Stimulated activated memory B cell treated with anti-CD40 and anti-IgM and Interleukin-4, amounts not matched to agents 10 μg/mL and 1 μg/mL and 100 μg/mL, for 72 hours (primary cell): ENCODE measurements at regions not wholly inside any gene's neighbourhood (a gene's known extent, or its start where the extent isn't known, plus 50 kb on each side); places are given as distances from the start of the nearest gene placed in this dataset.

Experiments used
- ATAC-seq: fragments of 150-1000 bp; cut with Tn5 transposase; 2 replicates; pipeline ENCODE4 v1.10.0; 2021
- H3K27ac Mint-ChIP-seq: one replicate; pipeline ENCODE4 v1.8.0; 2022; ENCODE audit warnings: mild to moderate bottlenecking, mixed read lengths
- H3K27me3 Mint-ChIP-seq: one replicate; pipeline ENCODE4 v1.8.0; 2022; ENCODE audit warnings: mixed read lengths
- H3K36me3 Mint-ChIP-seq: one replicate; pipeline ENCODE4 v1.8.0; 2022; ENCODE audit warnings: mixed read lengths
- H3K4me1 Mint-ChIP-seq: one replicate; pipeline ENCODE4 v1.8.0; 2022; ENCODE audit warnings: mixed read lengths
- H3K4me3 Mint-ChIP-seq: one replicate; pipeline ENCODE4 v1.8.0; 2022; ENCODE audit warnings: mild to moderate bottlenecking, moderate library complexity, mixed read lengths
- H3K9me3 Mint-ChIP-seq: one replicate; pipeline ENCODE4 v1.8.0; 2022; ENCODE audit warnings: mixed read lengths

- Mint-ChIP-seq H3K4me1 (no peaks in the 10 kb centered on the region), H3K36me3 (no peaks in the 10 kb centered on the region), H3K27me3 (peaks cover 20% of the 10 kb centered on the region), H3K27ac (no peak overlapping the region), H3K9me3 (peaks cover 6% of the 10 kb centered on the region), H3K4me3 (no peak overlapping the region)
- no peak for ATAC-seq
These were observed 282.9 kb downstream of the PTPRU start for GRCh38 chr1:29519108-29519787.

DNA sequence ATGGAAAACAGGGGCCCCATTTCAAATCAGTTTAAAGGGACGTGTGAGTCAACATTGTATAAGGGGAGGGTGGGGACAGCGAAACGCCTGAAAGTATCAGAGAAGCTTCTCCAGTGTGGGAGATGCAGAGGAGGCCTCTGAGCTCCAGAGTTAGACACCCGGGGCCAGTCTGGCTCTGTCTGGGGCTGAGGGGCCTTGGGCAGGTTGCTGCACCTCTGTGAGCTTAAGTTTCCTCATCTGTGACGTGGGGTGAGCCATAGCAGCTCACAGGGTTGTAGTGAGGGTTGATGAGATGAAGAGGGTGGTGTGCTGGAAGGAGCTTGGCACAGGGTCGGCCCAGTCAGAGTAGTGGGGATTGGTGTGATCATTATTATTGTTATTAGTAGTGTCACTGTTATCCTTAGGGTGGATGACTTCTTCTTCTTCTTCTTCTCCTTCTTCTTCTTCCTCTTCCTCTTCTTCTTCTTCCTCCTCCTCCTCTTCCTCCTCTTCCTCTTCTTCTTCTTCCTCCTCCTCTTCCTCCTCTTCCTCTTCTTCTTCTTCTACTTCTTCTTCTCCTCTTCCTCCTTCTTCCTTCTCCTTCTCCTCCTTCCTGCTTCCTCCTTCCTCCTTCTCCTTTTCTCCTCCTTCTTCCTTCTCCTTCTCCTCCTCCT lies 282.0 kb downstream of the PTPRU start:
- H3K36me3 Mint-ChIP-seq: no peaks in the 10 kb centered on the region
- peaks cover 20% of the 10 kb centered on the region for H3K27me3 Mint-ChIP-seq
- no peak overlapping the region for H3K27ac Mint-ChIP-seq
- no peak for ATAC-seq
- H3K9me3 Mint-ChIP-seq: peaks cover 8% of the 10 kb centered on the region
- H3K4me3 Mint-ChIP-seq: no peak overlapping the region
- no peaks in the 10 kb centered on the region for H3K4me1 Mint-ChIP-seq

- Mint-ChIP-seq H3K36me3 (no peaks in the 10 kb centered on the region), H3K9me3 (peaks cover 9% of the 10 kb centered on the region), H3K27me3 (peaks cover 16% of the 10 kb centered on the region), H3K4me3 (no peak overlapping the region), H3K4me1 (no peaks in the 10 kb centered on the region), H3K27ac (no peak overlapping the region)
- ATAC-seq: no peak
These were observed 281.1 kb downstream of the PTPRU start for GRCh38 chr1:29517251-29518086.

- H3K27me3 Mint-ChIP-seq: peaks cover 10% of the 10 kb centered on the region
- H3K4me3 Mint-ChIP-seq: no peak overlapping the region
- H3K27ac Mint-ChIP-seq: no peak overlapping the region
- peaks cover 15% of the 10 kb centered on the region for H3K9me3 Mint-ChIP-seq
- H3K36me3 Mint-ChIP-seq: no peaks in the 10 kb centered on the region
- H3K4me1 Mint-ChIP-seq: no peaks in the 10 kb centered on the region
- ATAC-seq: no peak
These were observed 279.9 kb downstream of the PTPRU start for GRCh38 chr1:29516063-29516820.

- no peak overlapping the region for H3K4me3 Mint-ChIP-seq
- no peaks in the 10 kb centered on the region for H3K36me3 Mint-ChIP-seq
- H3K27ac Mint-ChIP-seq: no peak overlapping the region
- H3K27me3 Mint-ChIP-seq: peaks cover 10% of the 10 kb centered on the region
- H3K4me1 Mint-ChIP-seq: no peaks in the 10 kb centered on the region
- peaks cover 20% of the 10 kb centered on the region for H3K9me3 Mint-ChIP-seq
- no peak for ATAC-seq
These were observed 279.0 kb downstream of the PTPRU start for GRCh38 chr1:29515170-29515955.

GRCh38 chr1:29514361-29515169 lies 278.2 kb downstream of the PTPRU start:
- no peak for ATAC-seq
- Mint-ChIP-seq H3K27me3 (peaks cover 10% of the 10 kb centered on the region), H3K9me3 (peaks cover 20% of the 10 kb centered on the region), H3K4me1 (no peaks in the 10 kb centered on the region), H3K27ac (no peak overlapping the region), H3K36me3 (no peaks in the 10 kb centered on the region), H3K4me3 (no peak overlapping the region)

- ATAC-seq: peak; percentile 6
- H3K4me1 Mint-ChIP-seq: no peaks in the 10 kb centered on the region
- H3K27me3 Mint-ChIP-seq: peaks cover 2% of the 10 kb centered on the region
- H3K9me3 Mint-ChIP-seq: peaks cover 15% of the 10 kb centered on the region
- H3K4me3 Mint-ChIP-seq: no peak overlapping the region
- H3K27ac Mint-ChIP-seq: no peak overlapping the region
- H3K36me3 Mint-ChIP-seq: no peaks in the 10 kb centered on the region
These were observed 277.0 kb downstream of the PTPRU start for GRCh38 chr1:29513357-29513756.

- Mint-ChIP-seq H3K36me3 (no peaks in the 10 kb centered on the region), H3K27me3 (peaks cover 14% of the 10 kb centered on the region), H3K4me3 (no peak overlapping the region), H3K9me3 (peaks cover 13% of the 10 kb centered on the region), H3K4me1 (no peaks in the 10 kb centered on the region), H3K27ac (no peak overlapping the region)
- no peak for ATAC-seq
These were observed 275.1 kb downstream of the PTPRU start for GRCh38 chr1:29511436-29511835.

DNA sequence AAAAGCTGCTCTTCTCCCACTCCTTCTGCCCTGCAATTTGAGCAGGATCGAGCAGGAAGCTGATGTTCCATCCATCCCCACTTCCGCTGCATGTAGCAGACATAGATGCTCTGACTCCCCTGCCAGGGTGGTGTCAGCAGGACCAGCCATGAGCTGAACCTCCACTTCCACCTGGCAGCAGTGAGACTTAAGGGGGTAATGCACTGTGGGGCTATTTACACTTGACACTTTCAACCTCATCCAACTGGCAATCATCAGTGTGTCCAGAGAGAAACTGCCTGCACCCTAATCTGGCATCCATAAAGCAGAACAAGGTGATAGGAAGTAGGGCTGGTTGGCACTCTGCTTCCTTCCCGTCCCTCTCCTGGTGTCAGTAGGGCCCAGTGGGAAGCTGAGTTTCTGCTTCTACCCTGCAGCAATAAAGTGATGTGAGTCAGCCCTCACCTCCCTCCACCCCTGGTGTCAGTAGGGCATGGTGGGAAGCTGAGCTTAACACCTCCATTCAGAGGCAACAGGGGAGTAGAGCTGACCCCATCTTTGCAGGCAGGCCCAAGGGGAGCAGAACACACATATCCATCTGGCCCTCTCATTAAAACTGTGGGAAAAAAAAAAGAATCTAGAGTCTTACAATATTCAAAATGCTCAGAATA lies 272.3 kb downstream of the PTPRU start:
- H3K4me3 Mint-ChIP-seq: no peak overlapping the region
- H3K36me3 Mint-ChIP-seq: no peaks in the 10 kb centered on the region
- H3K4me1 Mint-ChIP-seq: no peaks in the 10 kb centered on the region
- H3K9me3 Mint-ChIP-seq: peaks cover 13% of the 10 kb centered on the region
- ATAC-seq: no peak
- peaks cover 39% of the 10 kb centered on the region for H3K27me3 Mint-ChIP-seq
- no peak overlapping the region for H3K27ac Mint-ChIP-seq

DNA sequence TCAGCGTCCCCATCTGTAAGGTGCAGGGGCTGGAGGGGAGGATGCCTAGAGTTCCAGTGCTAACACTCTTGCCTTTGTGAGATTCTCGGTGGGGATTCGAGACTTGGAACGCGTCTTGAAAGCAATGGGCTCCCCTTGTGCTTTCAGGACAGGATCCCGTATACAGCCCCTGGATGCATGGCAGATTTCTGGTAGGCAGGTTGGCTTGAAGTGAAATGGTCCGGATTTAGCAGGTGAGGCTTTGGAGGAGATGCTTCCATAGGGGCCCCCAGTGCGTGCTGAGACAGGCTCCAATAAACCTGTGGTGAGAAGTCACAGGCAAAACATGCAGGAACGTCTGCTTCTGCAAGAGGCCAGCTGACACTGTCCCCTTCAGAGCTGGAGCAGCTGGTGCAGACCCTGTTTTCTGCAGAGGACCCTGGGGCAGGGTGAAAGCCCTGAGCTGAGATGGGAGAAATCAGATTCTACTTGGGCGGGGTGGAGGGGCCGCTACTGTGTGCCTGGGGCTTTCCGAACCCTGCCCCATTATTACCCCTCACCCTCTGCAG lies 270.4 kb downstream of the PTPRU start:
- no peaks in the 10 kb centered on the region for H3K36me3 Mint-ChIP-seq
- no peak overlapping the region for H3K27ac Mint-ChIP-seq
- H3K9me3 Mint-ChIP-seq: peaks cover 7% of the 10 kb centered on the region
- H3K27me3 Mint-ChIP-seq: peaks cover 51% of the 10 kb centered on the region
- ATAC-seq: no peak
- H3K4me3 Mint-ChIP-seq: no peak overlapping the region
- no peaks in the 10 kb centered on the region for H3K4me1 Mint-ChIP-seq

DNA sequence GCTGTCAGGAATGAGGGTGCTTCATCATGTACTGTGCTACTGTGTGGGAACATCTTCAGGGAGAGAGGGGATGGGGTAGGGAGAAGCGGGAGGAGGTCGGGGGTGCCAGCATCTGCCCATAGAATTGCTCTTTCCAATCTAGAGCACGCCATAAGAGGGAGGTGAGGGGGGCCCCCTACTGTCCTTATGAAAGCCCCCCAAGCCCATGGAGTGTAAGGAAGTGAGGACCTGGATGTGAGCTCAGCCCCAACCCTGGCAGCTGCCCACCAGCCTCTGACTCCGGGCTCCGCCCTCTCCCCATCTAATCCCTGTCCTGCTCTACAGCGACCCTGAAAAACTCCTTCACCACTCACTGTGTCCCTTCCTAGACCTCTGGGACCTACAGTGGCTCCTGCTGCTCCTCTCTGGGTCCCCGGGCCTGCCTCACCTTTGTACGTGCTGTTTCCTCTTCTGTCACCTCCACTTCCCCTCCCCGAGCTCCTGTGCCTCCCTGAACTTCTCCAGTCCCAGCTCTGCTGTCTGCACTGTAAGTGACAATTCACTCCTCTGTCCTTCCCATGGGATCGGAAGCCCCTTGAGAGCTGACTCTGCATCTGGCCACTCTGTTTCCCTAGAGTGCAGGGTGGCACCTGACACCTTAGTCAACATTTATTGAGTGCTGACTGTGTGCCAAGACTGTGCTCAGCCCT lies 269.4 kb downstream of the PTPRU start:
- Mint-ChIP-seq H3K4me3 (no peak overlapping the region), H3K36me3 (no peaks in the 10 kb centered on the region), H3K27ac (no peak overlapping the region), H3K27me3 (peaks cover 56% of the 10 kb centered on the region), H3K4me1 (no peaks in the 10 kb centered on the region), H3K9me3 (peaks cover 3% of the 10 kb centered on the region)
- no peak for ATAC-seq

- Mint-ChIP-seq H3K27ac (no peak overlapping the region), H3K4me3 (no peak overlapping the region), H3K4me1 (no peaks in the 10 kb centered on the region), H3K9me3 (no peaks in the 10 kb centered on the region), H3K36me3 (no peaks in the 10 kb centered on the region), H3K27me3 (peaks cover 64% of the 10 kb centered on the region)
- ATAC-seq: no peak
These were observed 268.5 kb downstream of the PTPRU start for GRCh38 chr1:29504709-29505410.
